IMR-90 (cell line): ENCODE measurements at regions not wholly inside any gene's neighbourhood (a gene's known extent, or its start where the extent isn't known, plus 50 kb on each side); places are given as distances from the start of the nearest gene placed in this dataset.

ENCODE experiments used
- ATAC-seq: fragments of 200-7000 bp; cut with Tn5 transposase; 2 replicates; pipeline ENCODE4 v1.9.1; 2020; ENCODE audit warnings: low read depth, mild to moderate bottlenecking, moderate library complexity
- BruUV-seq: library from RNA; stranded (reverse); fragments of 400-500 nt; replicated peaks from 2 replicates; lab custom pipeline; 2021; lab: Mats Ljungman, UMichigan
- CTCF ChIA-PET: fragments of 300-600 bp; formaldehyde crosslinking; extraction: SDS; loops from one replicate; lab custom pipeline; 2021; ENCODE audit warnings: antibody characterized with exemption; lab: Yijun Ruan, JAX
- POLR2A ChIA-PET: fragments of 300-600 bp; sonication (Branson Sonifier 250); formaldehyde crosslinking; loops from one replicate; lab custom pipeline; 2022; ENCODE audit warnings: antibody characterized with exemption; ENCODE audit not compliant: unreplicated experiment; lab: Charles Lee
- DNase-seq: peaks from one replicate; pipeline ENCODE4 v3.0.0; 2013
- H2AFZ ChIP-seq: replicated peaks from 2 replicates; pipeline ENCODE3; 2013; ENCODE audit warnings: low read length, mild to moderate bottlenecking; ENCODE audit not compliant: poor library complexity
- H2AK5ac ChIP-seq: 2 replicates; pipeline ENCODE4 v1.6.1; 2013; ENCODE audit warnings: low read depth, low read length, inconsistent platforms
- H2AK9ac ChIP-seq: replicated peaks from 2 replicates; pipeline ENCODE3; 2013; ENCODE audit warnings: mild to moderate bottlenecking, low read depth, low read length, moderate library complexity; ENCODE audit not compliant: poor library complexity
- H2BK120ac ChIP-seq: 2 replicates; pipeline ENCODE4 v1.6.1; 2013; ENCODE audit warnings: low read depth, low read length, inconsistent platforms
- H2BK15ac ChIP-seq: 3 replicates; pipeline ENCODE4 v1.6.1; 2013; ENCODE audit warnings: low read depth, low read length, inconsistent platforms
- H2BK20ac ChIP-seq: 2 replicates; pipeline ENCODE4 v1.6.1; 2013; ENCODE audit warnings: low read depth, mild to moderate bottlenecking, inconsistent platforms, low read length, moderate library complexity
- H2BK5ac ChIP-seq: 2 replicates; pipeline ENCODE4 v1.6.1; 2013; ENCODE audit warnings: mild to moderate bottlenecking, low read depth, low read length, inconsistent platforms; ENCODE audit not compliant: poor library complexity, severe bottlenecking
- H3K14ac ChIP-seq: replicated peaks from 2 replicates; pipeline ENCODE4 v1.6.1; 2013; ENCODE audit warnings: low read depth, low read length, inconsistent platforms
- H3K18ac ChIP-seq: 2 replicates; pipeline ENCODE4 v1.6.1; 2013; ENCODE audit warnings: low read depth, low read length, control low read depth
- H3K23ac ChIP-seq: 2 replicates; pipeline ENCODE4 v1.6.1; 2013; ENCODE audit warnings: low read depth, low read length, inconsistent platforms
- H3K27ac ChIP-seq: 2 replicates; pipeline ENCODE4 v1.5.1; 2013; ENCODE audit warnings: mild to moderate bottlenecking, control low read depth, low read length; ENCODE audit not compliant: insufficient read depth
- H3K27me3 ChIP-seq: 2 replicates; pipeline ENCODE4 v1.6.1; 2013; ENCODE audit warnings: low read length; ENCODE audit not compliant: control insufficient read depth, insufficient read depth
- H3K36me3 ChIP-seq: 2 replicates; pipeline ENCODE4 v1.6.1; 2013; ENCODE audit warnings: low read length, mixed read lengths; ENCODE audit not compliant: control insufficient read depth, insufficient read depth
- H3K4ac ChIP-seq: 2 replicates; pipeline ENCODE4 v1.6.1; 2013; ENCODE audit warnings: low read depth, low read length, inconsistent platforms
- H3K4me1 ChIP-seq: 2 replicates; pipeline ENCODE4 v1.6.1; 2013; ENCODE audit warnings: low read length, mixed read lengths; ENCODE audit not compliant: control insufficient read depth, insufficient read depth
- H3K4me2 ChIP-seq: 2 replicates; pipeline ENCODE4 v1.6.1; 2013; ENCODE audit warnings: low read depth, mild to moderate bottlenecking, control low read depth, low read length, moderate library complexity
- H3K4me3 ChIP-seq: 2 replicates; pipeline ENCODE4 v1.5.1; 2013; ENCODE audit warnings: low read depth, mild to moderate bottlenecking, control low read depth, low read length, moderate library complexity; ENCODE audit not compliant: insufficient read depth
- H3K56ac ChIP-seq: 2 replicates; pipeline ENCODE4 v1.6.1; 2013; ENCODE audit warnings: low read length, inconsistent platforms; ENCODE audit not compliant: insufficient read depth; ENCODE audit errors: extremely low read depth
- H3K79me1 ChIP-seq, 2 experiments: 2 replicates each; pipeline ENCODE4 v1.6.1; 2013; ENCODE audit warnings: low read length in 2 of 2, inconsistent platforms in 1 of 2, low read depth in 1 of 2
- H3K9ac ChIP-seq: 2 replicates; pipeline ENCODE4 v1.6.1; 2013; ENCODE audit warnings: low read depth, low read length, control low read depth
- H3K9me1 ChIP-seq: 2 replicates; pipeline ENCODE4 v1.6.1; 2013; ENCODE audit warnings: low read length, inconsistent platforms; ENCODE audit not compliant: insufficient read depth
- H3K9me3 ChIP-seq: 2 replicates; pipeline ENCODE4 v1.6.1; 2013; ENCODE audit warnings: low read length; ENCODE audit not compliant: control insufficient read depth, insufficient read depth
- H4K20me1 ChIP-seq: 2 replicates; pipeline ENCODE4 v1.6.1; 2013; ENCODE audit warnings: low read length, inconsistent platforms; ENCODE audit not compliant: insufficient read depth
- H4K5ac ChIP-seq: 2 replicates; pipeline ENCODE4 v1.6.1; 2013; ENCODE audit warnings: mild to moderate bottlenecking, low read depth, low read length, control low read depth
- H4K8ac ChIP-seq, 2 experiments: 2 replicates each; pipeline ENCODE4 v1.6.1; 2013; ENCODE audit warnings: low read depth in 2 of 2, low read length in 2 of 2, control low read depth in 1 of 2, inconsistent platforms in 1 of 2
- H4K91ac ChIP-seq: 2 replicates; pipeline ENCODE4 v1.6.1; 2013; ENCODE audit warnings: low read depth, low read length, inconsistent platforms; ENCODE audit not compliant: insufficient read depth
- BHLHE40 ChIP-seq: fragments of 150-350 bp; IDR thresholded peaks from 2 replicates; pipeline ENCODE4 v1.6.1; 2016; ENCODE audit warnings: mild to moderate bottlenecking, low read depth, low read length
- FOS ChIP-seq: fragments of 150-350 bp; IDR thresholded peaks from 2 replicates; pipeline ENCODE4 v1.6.1; 2016; ENCODE audit warnings: low read depth, low read length
- MAFK ChIP-seq: IDR thresholded peaks from 2 replicates; pipeline ENCODE4 v1.6.1; 2012; ENCODE audit warnings: low read depth, low read length, improper control_type of control experiment
- MXI1 ChIP-seq: IDR thresholded peaks from 2 replicates; pipeline ENCODE4 v1.6.1; 2012; ENCODE audit warnings: low read depth, mild to moderate bottlenecking, low read length, moderate library complexity, borderline replicate concordance
- WGBS, 2 experiments: methylation state at CpG; one replicate each; pipeline versions ENCODE4 v1.1.5 to v1.1.7; 2013; ENCODE audit warnings: missing lambda C conversion rate in 2 of 2; ENCODE audit not compliant: insufficient read length in 1 of 2; ENCODE audit errors: extremely low coverage in 2 of 2; 5-methylcytosine and 5-hydroxymethylcytosine counted together
- dilution Hi-C: fragments of 300-500 bp; cut with HindIII; formaldehyde crosslinking; loops from one replicate; pipeline ENCODE4 v1.14.3; 2018; ENCODE audit warnings: low sequenced_read_pairs; ENCODE audit not compliant: unreplicated experiment
- in situ Hi-C: fragments of 300-500 bp; cut with MboI; formaldehyde crosslinking; loops from 3 replicates; pipeline ENCODE4 v1.14.3; 2019; ENCODE audit warnings: low sequenced_read_pairs, inconsistent platforms, mixed read lengths
- intact Hi-C: fragments of 100-400 bp; cut with micrococcal nuclease; formaldehyde crosslinking; loops from 2 replicates; pipeline ENCODE4 v1.10.0; 2022

GRCh38 chr5:51109786-51110410 lies 273.4 kb upstream of the ISL1 start:
- CTCF ChIA-PET, result no interaction called here
- Histone ChIP-seq H4K8ac (no peak overlapping the region), H2BK5ac (no peak overlapping the region), H2AK9ac (no peak overlapping the region), H3K23ac (no peak overlapping the region), H3K9me3 (peaks cover 6% of the 10 kb centered on the region; the same call in 1 of the 2 replicates), H3K14ac (no peak overlapping the region), H2BK120ac (no peak overlapping the region), H4K5ac (no peak overlapping the region), H3K18ac (no peak overlapping the region), H3K36me3 (no peaks in the 10 kb centered on the region), H3K79me1 (no peaks in the 10 kb centered on the region), H3K27ac (no peak overlapping the region), H3K9me1 (no peaks in the 10 kb centered on the region), H2BK20ac (no peak overlapping the region), H3K4ac (no peak overlapping the region), H3K9ac (no peak overlapping the region), H2BK15ac (no peak overlapping the region), H3K4me2 (no peak overlapping the region), H3K4me3 (no peak overlapping the region), H2AK5ac (no peak overlapping the region), H2AFZ (no peak overlapping the region), H4K91ac (no peak overlapping the region), H3K27me3 (no peaks in the 10 kb centered on the region), H3K4me1 (no peaks in the 10 kb centered on the region), H4K20me1 (no peaks in the 10 kb centered on the region), H3K56ac (no peak overlapping the region)
- dilution Hi-C loops (no loop called here), intact Hi-C loops (no loop called here), in situ Hi-C loops (no loop called here)
- no peak for DNase-seq
- ATAC-seq, result no peak
- POLR2A ChIA-PET, result no interaction called here
- 33% methylated on average over 2 of the region's 3 CpGs; no CpG with 5 or more reads in 1 of the 2 experiments for WGBS, 2 experiments
- no TSS peak for BruUV-seq
- no peak for TF ChIP-seq MXI1
- no peak for TF ChIP-seq BHLHE40
- TF ChIP-seq MAFK, result peak; percentile 80
- no peak for TF ChIP-seq FOS
